H1 (cell line): ENCODE measurements at regions not wholly inside any gene's neighbourhood (a gene's known extent, or its start where the extent isn't known, plus 50 kb on each side); places are given as distances from the start of the nearest gene placed in this dataset.

ENCODE experiments used
- CTCF ChIA-PET: fragments of 300-600 bp; sonication (Branson Sonifier 250); formaldehyde crosslinking; loops from one replicate; lab custom pipeline; 2021; ENCODE audit not compliant: partially characterized antibody; lab: Charles Lee
- POLR2A ChIA-PET: fragments of 300-600 bp; sonication (Branson Sonifier 250); formaldehyde crosslinking; loops from one replicate; lab custom pipeline; 2021; ENCODE audit warnings: inconsistent platforms; ENCODE audit not compliant: partially characterized antibody; lab: Charles Lee
- DNase-seq, 2 experiments: peaks; one replicate each; pipeline versions ENCODE4 v3.0.0 to v3.0.0-alpha.2; 2010 to 2022; ENCODE audit warnings: low spot score in 2 of 2, low read depth in 1 of 2, mixed read lengths in 1 of 2
- FAIRE-seq: peaks from 2 replicates; lab custom pipeline; 2011; peaks lifted over from hg19 to GRCh38; lab: Jason Lieb, UNC
- H2AFZ ChIP-seq: 2 replicates; pipeline ENCODE4 v1.8.1; 2012; ENCODE audit warnings: low read length, inconsistent platforms
- H2AK5ac ChIP-seq: 2 replicates; pipeline ENCODE4 v1.6.1; 2013; ENCODE audit warnings: low read depth, low read length
- H2BK120ac ChIP-seq: replicated peaks from 2 replicates; pipeline ENCODE3; 2013; ENCODE audit warnings: low read depth, low read length, inconsistent platforms
- H2BK12ac ChIP-seq: 2 replicates; pipeline ENCODE4 v1.6.1; 2013; ENCODE audit warnings: low read depth, low read length
- H2BK15ac ChIP-seq: 2 replicates; pipeline ENCODE4 v1.6.1; 2013; ENCODE audit warnings: low read length
- H2BK20ac ChIP-seq: 2 replicates; pipeline ENCODE4 v1.6.1; 2013; ENCODE audit warnings: low read length
- H2BK5ac ChIP-seq: 2 replicates; pipeline ENCODE4 v1.6.1; 2013; ENCODE audit warnings: low read depth, low read length
- H3K14ac ChIP-seq: 2 replicates; pipeline ENCODE4 v1.6.1; 2013; ENCODE audit warnings: inconsistent platforms; ENCODE audit not compliant: insufficient read length
- H3K18ac ChIP-seq: 2 replicates; pipeline ENCODE4 v1.6.1; 2013; ENCODE audit warnings: low read length; ENCODE audit errors: extremely low read depth
- H3K23ac ChIP-seq: 2 replicates; pipeline ENCODE4 v1.6.1; 2013; ENCODE audit warnings: inconsistent platforms; ENCODE audit not compliant: insufficient read length
- H3K23me2 ChIP-seq: 2 replicates; pipeline ENCODE4 v1.6.1; 2013; ENCODE audit warnings: low read depth, low read length
- H3K27ac ChIP-seq: 2 replicates; pipeline ENCODE4 v1.6.1; 2011; ENCODE audit warnings: low read depth, low read length, inconsistent platforms
- H3K27me3 ChIP-seq, 4 experiments: replicated peaks in 1 of 4; 1 replicate in 1 of 4; 2 replicates in 3 of 4; pipeline versions ENCODE4 v1.6.1 to v1.8.1; 2011 to 2013; ENCODE audit warnings: low read length in 3 of 4, mild to moderate bottlenecking in 3 of 4, inconsistent platforms in 2 of 4, mixed read lengths in 2 of 4, moderate library complexity in 1 of 4; ENCODE audit not compliant: control insufficient read depth in 3 of 4, insufficient read depth in 3 of 4; ENCODE audit errors: extremely low read depth in 1 of 4
- H3K36me3 ChIP-seq, 4 experiments: 2 replicates each; pipeline versions ENCODE4 v1.6.1 to v1.8.1; 2011 to 2013; ENCODE audit warnings: mild to moderate bottlenecking in 4 of 4, low read length in 3 of 4, moderate library complexity in 2 of 4, control low read depth in 1 of 4, inconsistent platforms in 1 of 4; ENCODE audit not compliant: insufficient read depth in 4 of 4, control insufficient read depth in 2 of 4
- H3K4ac ChIP-seq: replicated peaks from 2 replicates; pipeline ENCODE3; 2013; ENCODE audit warnings: low read length, low read depth, mixed read lengths, inconsistent platforms; ENCODE audit not compliant: insufficient read length
- H3K4me1 ChIP-seq, 4 experiments: replicated peaks in 1 of 4; 1 replicate in 1 of 4; 2 replicates in 3 of 4; pipeline versions ENCODE4 v1.6.1 to v1.8.1; 2011 to 2013; ENCODE audit warnings: low read length in 3 of 4, inconsistent platforms in 2 of 4, mixed read lengths in 1 of 4; ENCODE audit not compliant: insufficient read depth in 4 of 4, control insufficient read depth in 3 of 4
- H3K4me2 ChIP-seq, 2 experiments: 2 replicates each; pipeline versions ENCODE4 v1.6.1 to v1.8.1; 2011 to 2013; ENCODE audit warnings: low read depth in 2 of 2, low read length in 2 of 2, control low read depth in 1 of 2, inconsistent platforms in 1 of 2, mild to moderate bottlenecking in 1 of 2; ENCODE audit not compliant: insufficient read depth in 1 of 2
- H3K4me3 ChIP-seq, 4 experiments: fragments of 200-600, 300-600 bp in 1 of 4; sonication (generic), shearing (Covaris generic), sonication (Bioruptor Twin) in 1 of 4; 2 replicates each; pipeline versions ENCODE4 v1.5.1 to v1.8.1; 2011 to 2016; ENCODE audit warnings: low read length in 4 of 4, low read depth in 3 of 4, control low read depth in 2 of 4, inconsistent platforms in 2 of 4, mild to moderate bottlenecking in 2 of 4, mixed read lengths in 1 of 4, moderate library complexity in 1 of 4; ENCODE audit not compliant: insufficient read depth in 2 of 4; ENCODE audit errors: extremely low read depth in 1 of 4
- H3K56ac ChIP-seq: replicated peaks from 2 replicates; pipeline ENCODE3; 2013; ENCODE audit warnings: low read depth, mild to moderate bottlenecking, mixed read lengths, low read length, inconsistent platforms; ENCODE audit not compliant: insufficient read length
- H3K79me1 ChIP-seq: 2 replicates; pipeline ENCODE4 v1.6.1; 2013; ENCODE audit warnings: low read depth, low read length, control low read depth
- H3K79me2 ChIP-seq, 2 experiments: 2 replicates each; pipeline versions ENCODE4 v1.6.1 to v1.8.1; 2012 to 2013; ENCODE audit warnings: low read length in 2 of 2, mild to moderate bottlenecking in 2 of 2, inconsistent platforms in 1 of 2; ENCODE audit not compliant: insufficient read depth in 2 of 2, control insufficient read depth in 1 of 2
- H3K9ac ChIP-seq, 4 experiments: replicated peaks in 1 of 4; 1 replicate in 1 of 4; 2 replicates in 3 of 4; pipeline versions ENCODE4 v1.6.1 to v1.8.1; 2011 to 2013; ENCODE audit warnings: low read depth in 3 of 4, low read length in 3 of 4, control low read depth in 2 of 4, mild to moderate bottlenecking in 2 of 4, moderate library complexity in 2 of 4, inconsistent platforms in 1 of 4; ENCODE audit errors: extremely low read depth in 1 of 4
- H3K9me3 ChIP-seq, 2 experiments: 2 replicates each; pipeline versions ENCODE4 v1.6.1 to v1.8.1; 2012 to 2013; ENCODE audit warnings: mild to moderate bottlenecking in 2 of 2, moderate library complexity in 2 of 2, control low read depth in 1 of 2, inconsistent platforms in 1 of 2, low read depth in 1 of 2, low read length in 1 of 2, mixed read lengths in 1 of 2; ENCODE audit not compliant: insufficient read depth in 2 of 2
- H4K20me1 ChIP-seq, 2 experiments: replicated peaks in 1 of 2; 2 replicates each; pipeline versions ENCODE3 to v1.8.1; 2011 to 2013; ENCODE audit warnings: inconsistent platforms in 2 of 2, low read length in 2 of 2, mild to moderate bottlenecking in 1 of 2; ENCODE audit not compliant: insufficient read depth in 2 of 2, control insufficient read depth in 1 of 2
- H4K5ac ChIP-seq: 2 replicates; pipeline ENCODE4 v1.6.1; 2013; ENCODE audit warnings: low read length, low read depth, mixed read lengths, inconsistent platforms; ENCODE audit not compliant: insufficient read length
- H4K8ac ChIP-seq: 2 replicates; pipeline ENCODE4 v1.8.0; 2013; ENCODE audit warnings: mild to moderate bottlenecking, moderate library complexity, low read length, inconsistent platforms; ENCODE audit not compliant: insufficient read depth; ENCODE audit errors: extremely low read depth
- H4K91ac ChIP-seq: replicated peaks from 2 replicates; pipeline ENCODE3; 2013; ENCODE audit warnings: low read length, mixed read lengths, inconsistent platforms; ENCODE audit not compliant: insufficient read length
- BCL11A ChIP-seq, 2 experiments: IDR thresholded peaks; one replicate each; pipeline ENCODE4 v1.6.1; 2011; ENCODE audit warnings: low read depth in 2 of 2, low read length in 2 of 2, mild to moderate bottlenecking in 2 of 2
- BRCA1 ChIP-seq: IDR thresholded peaks from 2 replicates; pipeline ENCODE4 v1.6.1; 2012; ENCODE audit warnings: low read depth, low read length, improper control_type of control experiment
- CBX8 ChIP-seq: fragments of 300-800, 300-1000 bp; sonication (generic); IDR thresholded peaks from 2 replicates; pipeline ENCODE4 v1.7.1; 2016; ENCODE audit warnings: low read depth, low read length, borderline replicate concordance
- CTBP2 ChIP-seq: IDR thresholded peaks from 2 replicates; pipeline ENCODE4 v1.7.0; 2011; ENCODE audit warnings: borderline replicate concordance, mild to moderate bottlenecking, moderate library complexity, mixed read lengths, low read length; ENCODE audit not compliant: insufficient read depth, insufficient read length
- GTF2F1 ChIP-seq: IDR thresholded peaks from 2 replicates; pipeline ENCODE4 v1.6.1; 2012; ENCODE audit warnings: low read depth, low read length, improper control_type of control experiment, borderline replicate concordance
- HDAC2 ChIP-seq, 2 experiments: fragments of 300-600 bp in 1 of 2; sonication (generic) in 1 of 2; IDR thresholded peaks; 2 replicates each; pipeline ENCODE4 v1.6.1; 2011 to 2012; ENCODE audit warnings: low read depth in 2 of 2, low read length in 2 of 2, mild to moderate bottlenecking in 2 of 2, moderate library complexity in 2 of 2, borderline replicate concordance in 1 of 2, inconsistent platforms in 1 of 2
- KDM4A ChIP-seq: IDR thresholded peaks from one replicate; pipeline ENCODE4 v1.7.1; 2012; ENCODE audit warnings: low read depth, mild to moderate bottlenecking, moderate library complexity, low read length, inconsistent platforms; ENCODE audit not compliant: severe bottlenecking
- MAFK ChIP-seq: IDR thresholded peaks from 2 replicates; pipeline ENCODE4 v1.6.1; 2012; ENCODE audit warnings: low read depth, mild to moderate bottlenecking, improper control_type of control experiment, low read length
- NRF1 ChIP-seq: IDR thresholded peaks from 2 replicates; pipeline ENCODE4 v1.6.1; 2011; ENCODE audit warnings: mild to moderate bottlenecking, low read depth, low read length, improper control_type of control experiment
- PHF8 ChIP-seq: fragments of 200-600 bp; sonication (generic); conservative IDR thresholded peaks from 2 replicates; pipeline ENCODE4 v1.7.1; 2012; ENCODE audit warnings: low read depth, mild to moderate bottlenecking, inconsistent platforms, low read length, moderate library complexity
- POLR2AphosphoS5 ChIP-seq: IDR thresholded peaks from 2 replicates; pipeline ENCODE4 v1.6.1; 2011; ENCODE audit warnings: low read depth, low read length
- RNF2 ChIP-seq: fragments of 200-900, 300-1000 bp; sonication (generic); IDR thresholded peaks from 2 replicates; pipeline ENCODE4 v1.7.1; 2016; ENCODE audit warnings: borderline replicate concordance, low read depth, mild to moderate bottlenecking, antibody characterized with exemption, low read length; ENCODE audit not compliant: poor library complexity, severe bottlenecking; ENCODE audit errors: missing control alignments
- SIX5 ChIP-seq: IDR thresholded peaks from 2 replicates; pipeline ENCODE4 v1.6.1; 2011; ENCODE audit warnings: mild to moderate bottlenecking, low read depth, low read length
- TBP ChIP-seq: IDR thresholded peaks from 2 replicates; pipeline ENCODE4 v1.6.1; 2011; ENCODE audit warnings: low read depth, low read length, improper control_type of control experiment

DNA sequence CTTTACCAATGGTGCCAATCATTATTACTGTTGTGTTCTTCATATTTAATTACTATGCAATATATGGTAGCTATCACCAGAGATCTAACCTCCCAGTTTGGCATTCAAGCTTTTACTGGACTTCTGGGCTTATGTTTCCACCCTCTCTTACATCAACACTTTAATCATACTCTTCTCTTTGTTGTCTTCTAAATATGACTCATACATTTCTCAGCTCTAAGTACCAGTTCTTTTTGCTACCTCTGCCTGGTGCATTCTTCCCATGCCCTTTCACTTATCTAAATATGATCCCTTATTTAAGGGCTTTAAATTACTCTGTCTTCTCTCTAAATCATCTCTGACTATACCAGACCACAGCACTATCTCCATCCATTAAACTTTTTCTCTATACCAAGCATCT is 246.1 kb upstream of the CCDC196 start:
- Histone ChIP-seq H3K4me2 (no peak overlapping the region), H3K36me3 (no peaks in the 10 kb centered on the region), H3K23me2 (no peaks in the 10 kb centered on the region), H3K27me3 (no peaks in the 10 kb centered on the region), H2BK5ac (no peak overlapping the region), H3K4me1 (peaks cover 0 to 3% (median 0%) of the 10 kb centered on the region in 4 experiments; a peak in 2 of 7 replicates), H4K91ac (no peak overlapping the region), H2AK5ac (no peak overlapping the region), H2BK120ac (no peak overlapping the region), H3K4me3 (no peak overlapping the region), H2BK12ac (no peak overlapping the region), H3K4ac (no peak overlapping the region), H3K23ac (no peak overlapping the region), H3K18ac (no peak overlapping the region), H4K8ac (no peak overlapping the region), H3K79me1 (no peaks in the 10 kb centered on the region), H3K27ac (no peak overlapping the region), H2BK15ac (no peak overlapping the region), H2BK20ac (no peak overlapping the region), H4K20me1 (no peaks in the 10 kb centered on the region), H3K79me2 (no peaks in the 10 kb centered on the region), H4K5ac (no peak overlapping the region), H3K56ac (no peak overlapping the region), H3K9ac (no peak overlapping the region), H3K14ac (no peak overlapping the region), H3K9me3 (no peaks in the 10 kb centered on the region), H2AFZ (no peak overlapping the region)
- CTCF ChIA-PET, result interaction anchor here (1.0 kb wide), 1 partner anchor 12 kb away, joined by 3 read pairs; no protein-coding TSS in a partner anchor
- POLR2A ChIA-PET, result no interaction called here
- FAIRE-seq (no peak), DNase-seq (no peak)
- TF ChIP-seq HDAC2 (IDR thresholded peaks at IDR 0.05; ENCODE audit: borderline replicate concordance in 1 of 2, low read depth in 2 of 2, low read length in 2 of 2) (no peak), RNF2 (no peak), CBX8 (no peak), NRF1 (no peak), KDM4A (no peak), CTBP2 (no peak), GTF2F1 (no peak), TBP (no peak), BRCA1 (no peak), BCL11A (IDR thresholded peaks at IDR 0.05; ENCODE audit: low read depth in 2 of 2, low read length in 2 of 2) (no peak), SIX5 (no peak), POLR2AphosphoS5 (no peak), PHF8 (no peak), MAFK (no peak)
